ENCODE measurements at regions not wholly inside any gene's neighbourhood (a gene's known extent, or its start where the extent isn't known, plus 50 kb on each side); places are given as distances from the start of the nearest gene placed in this dataset.

GRCh38 chr7:25832456-25832855, 319.5 kb upstream of the NFE2L3 start:
- TF ChIP-seq EZH2 (IDR thresholded peaks at IDR 0.05) (no peak), POLR2AphosphoS5 (IDR thresholded peaks at IDR 0.05; ENCODE audit: borderline replicate concordance, low read depth, low read length) (no peak), FOXP2 (optimal IDR thresholded peaks at IDR 0.05; ENCODE audit: control extremely low read depth, extremely low read length, insufficient read depth) (no peak)

Measured in SK-N-MC (cell line).